ENCODE measurements at regions not wholly inside any gene's neighbourhood (a gene's known extent, or its start where the extent isn't known, plus 50 kb on each side); places are given as distances from the start of the nearest gene placed in this dataset.

- H3K4me3 Mint-ChIP-seq = no peak overlapping the region
- ChIA-PET POLR2A (no interaction called here), CTCF (no interaction called here)
- no peaks in the 10 kb centered on the region for H3K27me3 Mint-ChIP-seq
- TF ChIP-seq, protein P1, sequence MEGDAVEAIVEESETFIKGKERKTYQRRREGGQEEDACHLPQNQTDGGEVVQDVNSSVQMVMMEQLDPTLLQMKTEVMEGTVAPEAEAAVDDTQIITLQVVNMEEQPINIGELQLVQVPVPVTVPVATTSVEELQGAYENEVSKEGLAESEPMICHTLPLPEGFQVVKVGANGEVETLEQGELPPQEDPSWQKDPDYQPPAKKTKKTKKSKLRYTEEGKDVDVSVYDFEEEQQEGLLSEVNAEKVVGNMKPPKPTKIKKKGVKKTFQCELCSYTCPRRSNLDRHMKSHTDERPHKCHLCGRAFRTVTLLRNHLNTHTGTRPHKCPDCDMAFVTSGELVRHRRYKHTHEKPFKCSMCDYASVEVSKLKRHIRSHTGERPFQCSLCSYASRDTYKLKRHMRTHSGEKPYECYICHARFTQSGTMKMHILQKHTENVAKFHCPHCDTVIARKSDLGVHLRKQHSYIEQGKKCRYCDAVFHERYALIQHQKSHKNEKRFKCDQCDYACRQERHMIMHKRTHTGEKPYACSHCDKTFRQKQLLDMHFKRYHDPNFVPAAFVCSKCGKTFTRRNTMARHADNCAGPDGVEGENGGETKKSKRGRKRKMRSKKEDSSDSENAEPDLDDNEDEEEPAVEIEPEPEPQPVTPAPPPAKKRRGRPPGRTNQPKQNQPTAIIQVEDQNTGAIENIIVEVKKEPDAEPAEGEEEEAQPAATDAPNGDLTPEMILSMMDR (IDR thresholded peaks at IDR 0.05) = no peak
- no peak overlapping the region for H3K27ac Mint-ChIP-seq
- no peaks in the 10 kb centered on the region for H3K36me3 Mint-ChIP-seq (ENCODE audit: low read depth)
- intact Hi-C loops (cut with micrococcal nuclease) = no loop called here
- peaks cover 6% of the 10 kb centered on the region for H3K9me3 Mint-ChIP-seq
- DNase-seq (no peak), ATAC-seq (ENCODE audit: low read depth) (no peak)
- H3K4me1 Mint-ChIP-seq = no peaks in the 10 kb centered on the region
These were observed 1151.2 kb upstream of the EYS start for GRCh38 chr6:66858196-66858595.

DNA sequence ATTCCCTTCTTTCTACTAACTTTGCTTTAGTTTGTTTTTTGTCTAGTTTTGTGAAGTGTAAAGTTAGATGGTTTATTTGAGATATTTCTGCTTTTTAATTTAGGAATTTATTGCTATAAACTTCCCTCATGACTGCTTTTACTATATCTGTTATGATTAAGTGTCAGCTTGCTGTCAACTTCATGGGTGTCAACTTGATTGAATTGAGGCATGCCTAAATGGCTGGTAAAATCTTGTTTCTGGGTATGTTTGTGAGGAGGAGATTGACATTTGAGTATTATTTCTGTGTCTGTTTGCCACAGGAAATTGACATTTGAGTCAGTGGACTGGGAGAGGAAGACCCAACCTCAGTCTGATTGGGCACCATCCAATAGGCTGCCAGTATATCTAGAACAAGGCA is 1147.0 kb upstream of the EYS start:
- H3K27me3 Mint-ChIP-seq = no peaks in the 10 kb centered on the region
- POLR2A ChIA-PET = no interaction called here
- TF ChIP-seq, protein P1 (IDR thresholded peaks at IDR 0.05) = no peak
- H3K9me3 Mint-ChIP-seq = peaks cover 2% of the 10 kb centered on the region
- intact Hi-C loops (cut with micrococcal nuclease) = no loop called here
- ATAC-seq (ENCODE audit: low read depth) (no peak), DNase-seq (no peak)
- no peak overlapping the region for H3K4me3 Mint-ChIP-seq
- no peaks in the 10 kb centered on the region for H3K36me3 Mint-ChIP-seq (ENCODE audit: low read depth)
- no peak overlapping the region for H3K27ac Mint-ChIP-seq
- H3K4me1 Mint-ChIP-seq = no peaks in the 10 kb centered on the region
- CTCF ChIA-PET = no interaction called here

GRCh38 chr6:66851930-66852329 is 1144.9 kb upstream of the EYS start:
- no peak for ATAC-seq (ENCODE audit: low read depth)
- H3K4me3 Mint-ChIP-seq = no peak overlapping the region
- no peak for DNase-seq
- H3K9me3 Mint-ChIP-seq = peaks cover 4% of the 10 kb centered on the region
- no peak overlapping the region for H3K27ac Mint-ChIP-seq
- POLR2A ChIA-PET = no interaction called here
- no peaks in the 10 kb centered on the region for H3K4me1 Mint-ChIP-seq
- CTCF ChIA-PET = no interaction called here
- TF ChIP-seq, protein P1 (IDR thresholded peaks at IDR 0.05) = no peak
- H3K27me3 Mint-ChIP-seq = no peaks in the 10 kb centered on the region
- no peaks in the 10 kb centered on the region for H3K36me3 Mint-ChIP-seq (ENCODE audit: low read depth)
- intact Hi-C loops (cut with micrococcal nuclease) = no loop called here

DNA sequence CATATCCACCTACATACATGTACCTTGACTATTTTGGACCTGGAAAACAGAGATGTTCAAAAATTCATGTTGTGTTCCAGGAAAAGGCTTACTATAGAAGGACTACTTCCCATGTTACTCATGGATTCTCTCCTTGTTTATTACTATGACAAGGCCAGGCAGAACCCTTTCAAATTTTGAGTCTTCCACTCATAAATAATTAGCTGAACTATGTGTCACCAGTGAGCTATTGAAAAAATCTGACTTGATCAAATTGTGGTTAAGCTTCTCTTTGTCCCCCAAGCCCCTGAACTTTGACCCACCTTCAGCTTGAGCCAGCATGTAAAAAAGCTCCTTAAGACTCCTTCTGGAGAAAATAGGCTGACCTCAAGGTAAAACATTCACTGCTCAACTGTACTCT is 1142.8 kb upstream of the EYS start:
- H3K4me3 Mint-ChIP-seq = no peak overlapping the region
- DNase-seq = no peak
- no peaks in the 10 kb centered on the region for H3K27me3 Mint-ChIP-seq
- TF ChIP-seq, protein P1 (IDR thresholded peaks at IDR 0.05) = no peak
- no peaks in the 10 kb centered on the region for H3K36me3 Mint-ChIP-seq (ENCODE audit: low read depth)
- peaks cover 4% of the 10 kb centered on the region for H3K9me3 Mint-ChIP-seq
- H3K27ac Mint-ChIP-seq = no peak overlapping the region
- CTCF ChIA-PET = no interaction called here
- intact Hi-C loops (cut with micrococcal nuclease) = no loop called here
- POLR2A ChIA-PET = no interaction called here
- no peaks in the 10 kb centered on the region for H3K4me1 Mint-ChIP-seq
- no peak for ATAC-seq (ENCODE audit: low read depth)

DNA sequence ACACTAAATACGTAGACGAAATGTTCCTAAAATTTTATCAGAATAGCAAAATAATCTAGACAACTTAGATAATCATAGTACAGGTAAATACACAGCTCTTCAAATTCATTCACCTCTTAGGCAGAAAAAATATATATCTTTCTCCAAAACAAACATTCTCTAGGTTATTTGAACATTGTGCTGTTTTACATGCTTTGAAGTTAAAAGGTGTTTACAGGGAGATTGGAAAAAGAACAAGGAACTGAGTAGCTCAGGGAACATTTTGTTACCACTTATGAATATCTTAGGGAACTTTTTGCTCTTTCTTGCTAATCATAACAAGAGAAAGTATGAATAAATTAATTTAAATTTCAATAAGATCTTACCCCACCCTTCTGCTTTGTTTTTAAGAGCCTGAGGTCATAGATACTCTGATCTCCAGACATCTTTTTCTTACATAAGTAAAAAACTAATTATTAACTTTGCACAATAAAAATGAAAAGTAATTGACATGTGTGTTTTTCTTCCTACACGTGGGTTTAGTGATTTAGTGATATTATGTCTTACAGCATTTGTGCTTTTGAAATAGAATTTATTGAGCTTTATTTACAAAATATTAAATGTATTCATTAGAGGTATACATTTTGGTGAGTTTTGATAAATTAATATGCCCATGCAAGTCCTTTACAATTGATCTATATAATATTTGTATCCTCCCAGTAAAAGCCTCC is 1141.4 kb upstream of the EYS start:
- DNase-seq (no peak), ATAC-seq (ENCODE audit: low read depth) (no peak)
- no peak overlapping the region for H3K4me3 Mint-ChIP-seq
- H3K9me3 Mint-ChIP-seq = peaks cover 4% of the 10 kb centered on the region
- ChIA-PET POLR2A (no interaction called here), CTCF (no interaction called here)
- no peaks in the 10 kb centered on the region for H3K4me1 Mint-ChIP-seq
- no peak overlapping the region for H3K27ac Mint-ChIP-seq
- intact Hi-C loops (cut with micrococcal nuclease) = no loop called here
- TF ChIP-seq, protein P1 (IDR thresholded peaks at IDR 0.05) = no peak
- H3K27me3 Mint-ChIP-seq = no peaks in the 10 kb centered on the region
- H3K36me3 Mint-ChIP-seq (ENCODE audit: low read depth) = no peaks in the 10 kb centered on the region

All from activated B cell treated with CpG ODN at 0.5 μM for 24 hours (primary cell).